ENCODE measurements at regions not wholly inside any gene's neighbourhood (a gene's known extent, or its start where the extent isn't known, plus 50 kb on each side); places are given as distances from the start of the nearest gene placed in this dataset.

- Histone ChIP-seq H3F3A (replicated peaks; ENCODE audit: low read depth) (no peaks in the 10 kb centered on the region), H3K4me2 (no peak overlapping the region), H3K9me2 (ENCODE audit: insufficient read depth) (no peaks in the 10 kb centered on the region), H3K27ac (ENCODE audit: low read depth) (no peak overlapping the region), H3K4me1 (ENCODE audit: insufficient read depth) (no peaks in the 10 kb centered on the region), H3K4me3 (no peak overlapping the region), H2AFZ (0 out of 2 replicates have a peak overlapping the region, but pooled peaks have one; percentile 3), H3K36me3 (ENCODE audit: insufficient read depth) (no peaks in the 10 kb centered on the region), H3K79me2 (replicated peaks; ENCODE audit: insufficient read depth) (no peaks in the 10 kb centered on the region), H4K20me1 (replicated peaks; ENCODE audit: insufficient read depth) (no peaks in the 10 kb centered on the region), H3K27me3 (ENCODE audit: insufficient read depth) (no peaks in the 10 kb centered on the region)
- no peaks in the 10 kb centered on the region for H3K9me3 Mint-ChIP-seq
- no peak overlapping the region for H3K4me3 Mint-ChIP-seq
- H3K36me3 Mint-ChIP-seq (ENCODE audit: low read depth), result no peaks in the 10 kb centered on the region
- TF ChIP-seq STAT1 (IDR thresholded peaks at IDR 0.05; ENCODE audit: unreplicated experiment) (no peak), ZNF331 (CRISPR knock-in tag; IDR thresholded peaks at IDR 0.05; ENCODE audit: low read depth) (no peak), EZH2phosphoT487 (IDR thresholded peaks at IDR 0.05; ENCODE audit: unreplicated experiment) (no peak), CTCF (conservative IDR thresholded peaks at IDR 0.05; ENCODE audit: low read depth in 2 of 2) (no peak)
- no peak overlapping the region for H3K27ac Mint-ChIP-seq
- no peaks in the 10 kb centered on the region for H3K27me3 Mint-ChIP-seq (ENCODE audit: insufficient read depth, low read depth, poor library complexity)
- no peaks in the 10 kb centered on the region for H3K4me1 Mint-ChIP-seq
- DNase-seq (ENCODE audit: low spot score) (no peak), ATAC-seq (no peak)
Observed at GRCh38 chr2:155651851-155652250, 680.7 kb downstream of the NR4A2 start.

- ATAC-seq, result no peak
- peaks cover 6% of the 10 kb centered on the region; the same call in 1 of the 3 replicates for H3K4me1 Mint-ChIP-seq
Observed at GRCh38 chr2:155645791-155646190, 686.7 kb downstream of the NR4A2 start.

More at GRCh38 chr2:155645791-155646190, 686.7 kb downstream of the NR4A2 start:
- no peak overlapping the region for H3K4me3 Mint-ChIP-seq
- TF ChIP-seq CTCF (conservative IDR thresholded peaks at IDR 0.05; ENCODE audit: low read depth in 2 of 2) (no peak), ZNF331 (CRISPR knock-in tag; IDR thresholded peaks at IDR 0.05; ENCODE audit: low read depth) (no peak), STAT1 (IDR thresholded peaks at IDR 0.05; ENCODE audit: unreplicated experiment) (no peak)
- no peak overlapping the region for H3K4me3 ChIP-seq
- H4K20me1 ChIP-seq (replicated peaks; ENCODE audit: insufficient read depth), result no peaks in the 10 kb centered on the region
- H3K9me2 ChIP-seq (ENCODE audit: insufficient read depth), result no peaks in the 10 kb centered on the region
- H3K27ac Mint-ChIP-seq, result no peak overlapping the region
- no peaks in the 10 kb centered on the region for H3K36me3 Mint-ChIP-seq (ENCODE audit: low read depth)
- H3K4me1 ChIP-seq (ENCODE audit: insufficient read depth), result peaks cover 6% of the 10 kb centered on the region; the same call in 1 of the 2 replicates
- no peaks in the 10 kb centered on the region for H3K36me3 ChIP-seq (ENCODE audit: insufficient read depth)
- H3K79me2 ChIP-seq (replicated peaks; ENCODE audit: insufficient read depth), result no peaks in the 10 kb centered on the region
- H2AFZ ChIP-seq, result no peak overlapping the region
- H3K27me3 Mint-ChIP-seq (ENCODE audit: insufficient read depth, low read depth, poor library complexity), result no peaks in the 10 kb centered on the region
- H3F3A ChIP-seq (replicated peaks; ENCODE audit: low read depth), result no peaks in the 10 kb centered on the region
- H3K27me3 ChIP-seq (ENCODE audit: insufficient read depth), result no peaks in the 10 kb centered on the region
- H3K27ac ChIP-seq (ENCODE audit: low read depth), result no peak overlapping the region
- no peaks in the 10 kb centered on the region for H3K9me3 Mint-ChIP-seq
- H3K4me2 ChIP-seq, result no peak overlapping the region
- no peak for DNase-seq (ENCODE audit: low spot score)

All from GM23338 (cell line).